HG03432 (cell line): ENCODE measurements at regions not wholly inside any gene's neighbourhood (a gene's known extent, or its start where the extent isn't known, plus 50 kb on each side); places are given as distances from the start of the nearest gene placed in this dataset.
"Not testable (repeated sequence)": the region's sequence is repeated elsewhere in the genome, so short reads cannot be mapped to it uniquely, and the experiment has no call there.

Experiments used
- ATAC-seq: cut with Tn5 transposase; IDR thresholded peaks from one replicate; pipeline ENCODE4 v1.9.1; 2021; ENCODE audit warnings: mild to moderate bottlenecking, moderate library complexity; ENCODE audit not compliant: unreplicated experiment

GRCh38 chr1:219560856-219561255, 52.0 kb downstream of the ZC3H11B start:
- no peak for ATAC-seq

DNA sequence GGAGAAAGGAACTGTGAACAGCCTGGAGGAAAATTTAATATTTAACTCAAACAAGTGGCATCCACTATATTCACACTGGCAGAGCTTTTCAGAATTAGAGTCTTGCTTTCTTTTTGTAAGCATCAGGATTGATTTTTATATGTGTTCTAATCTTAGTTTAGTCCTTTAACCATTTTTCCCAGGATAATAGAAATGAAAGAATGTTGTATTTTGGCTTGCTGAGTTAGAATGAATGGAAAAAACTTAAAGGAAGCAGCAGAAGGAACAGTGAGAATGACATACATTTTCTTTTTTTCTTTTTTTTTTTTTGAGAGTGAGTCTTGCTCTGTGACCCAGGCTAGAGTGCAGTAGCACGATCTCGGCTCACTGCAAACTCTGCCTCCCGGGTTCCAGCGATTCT, 53.0 kb downstream of the ZC3H11B start:
- no peak for ATAC-seq

GRCh38 chr1:219555806-219556205, 57.1 kb downstream of the ZC3H11B start:
- ATAC-seq, result no peak

DNA sequence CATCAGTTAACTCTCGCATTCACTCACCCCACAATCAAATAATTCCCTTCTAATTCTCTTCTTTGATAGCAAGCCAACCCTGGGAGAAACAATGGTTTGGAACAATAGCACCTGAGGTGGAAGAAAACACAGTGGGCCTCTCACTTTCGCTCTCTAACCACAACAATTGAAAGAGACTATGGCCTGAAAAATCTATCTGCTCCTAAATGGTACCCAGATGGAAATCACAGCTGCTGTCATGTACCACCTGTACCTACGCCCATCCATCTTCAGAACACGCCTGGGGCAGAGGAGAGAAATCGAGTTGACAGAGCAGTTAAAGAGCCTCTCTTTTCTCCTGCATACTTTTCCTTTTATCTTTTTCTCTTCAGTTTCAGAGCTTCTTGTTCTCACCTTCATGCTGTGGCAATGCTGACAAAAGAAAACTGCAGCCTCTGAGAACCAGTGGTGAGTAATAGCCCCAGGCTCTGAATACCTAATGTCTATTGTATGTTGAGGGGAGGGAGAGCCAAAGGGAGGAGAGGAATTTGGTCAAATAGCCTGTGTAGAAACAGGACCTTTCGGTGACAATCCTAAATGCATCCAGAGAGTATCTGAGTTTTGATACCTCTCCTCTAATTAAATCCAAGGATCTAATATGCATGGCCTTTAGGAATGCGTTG, 57.7 kb downstream of the ZC3H11B start:
- no peak for ATAC-seq

GRCh38 chr1:219553934-219554502, 58.9 kb downstream of the ZC3H11B start:
- no peak for ATAC-seq

- ATAC-seq, result no peak
Observed at GRCh38 chr1:219550201-219550600, 62.7 kb downstream of the ZC3H11B start.

- no peak for ATAC-seq
Observed at GRCh38 chr1:219549215-219549614, 63.7 kb downstream of the ZC3H11B start.

DNA sequence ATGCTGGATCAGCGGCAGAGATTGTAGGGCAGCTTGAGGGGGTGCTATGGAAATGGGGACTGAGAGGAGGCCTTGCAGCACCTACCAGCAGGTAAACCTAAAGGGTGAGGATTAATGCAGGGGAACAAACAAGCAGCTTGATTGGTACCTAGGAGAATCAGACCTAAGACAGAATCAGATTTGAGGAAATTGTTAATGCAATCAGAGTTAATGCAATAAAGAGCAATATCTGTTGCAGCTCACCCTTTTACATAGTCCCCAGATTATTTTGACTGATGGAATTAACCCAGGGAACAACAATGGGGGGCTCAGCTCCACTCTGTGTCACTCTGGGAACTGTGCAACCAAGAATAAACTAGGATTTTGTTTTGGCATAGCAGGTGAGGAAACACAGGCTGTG, 64.5 kb downstream of the ZC3H11B start:
- ATAC-seq, result no peak

DNA sequence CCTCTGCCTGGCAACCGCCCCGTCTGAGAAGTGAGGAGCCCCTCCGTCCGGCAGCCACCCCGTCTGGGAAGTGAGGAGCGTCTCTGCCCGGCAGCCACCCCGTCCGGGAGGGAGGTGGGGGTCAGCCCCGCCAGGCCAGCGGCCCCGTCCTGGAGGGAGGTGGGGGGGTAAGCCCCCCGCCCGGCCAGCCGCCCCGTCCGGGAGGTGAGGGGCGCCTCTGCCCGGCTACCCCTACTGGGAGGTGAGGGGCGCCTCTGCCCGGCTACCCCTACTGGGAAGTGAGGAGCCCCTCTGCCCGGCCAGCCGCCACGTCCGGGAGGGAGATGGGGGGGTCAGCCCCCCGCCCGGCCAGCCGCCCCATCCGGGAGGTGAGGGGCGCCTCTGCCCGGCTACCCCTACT, 67.1 kb downstream of the ZC3H11B start:
- ATAC-seq, result not testable (repeated sequence)

DNA sequence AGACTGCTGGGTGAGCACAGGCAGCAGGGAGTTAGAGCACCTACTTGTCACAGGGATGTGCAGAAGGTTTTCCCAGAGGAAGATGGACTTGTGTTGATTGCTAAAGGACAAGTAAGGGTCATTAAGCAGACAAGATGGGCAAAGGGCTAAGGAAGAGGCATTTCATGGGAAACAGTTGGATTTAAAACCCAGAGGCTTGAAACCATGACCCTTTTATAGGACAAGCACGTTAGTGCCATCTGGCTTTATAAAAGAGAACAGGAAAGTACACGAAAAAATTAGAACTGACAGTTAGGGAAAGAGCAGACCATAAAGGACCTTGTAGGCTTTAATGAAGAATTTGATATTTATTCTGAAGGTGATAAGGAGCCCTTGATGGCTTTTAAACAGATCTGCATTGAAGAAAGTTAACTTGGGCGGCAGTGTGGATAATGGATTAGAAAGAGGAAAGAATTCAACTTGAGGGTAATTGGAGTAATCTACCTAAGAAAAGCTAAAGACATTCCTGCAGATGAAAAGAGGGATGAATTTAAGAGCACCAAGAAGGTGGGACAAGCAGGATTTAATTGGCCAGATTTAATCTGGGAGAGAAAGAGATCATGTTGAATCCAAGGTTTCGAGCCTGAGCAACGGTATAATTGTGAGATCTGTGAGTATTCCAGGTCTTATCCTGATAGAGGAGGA, 68.6 kb downstream of the ZC3H11B start:
- no peak for ATAC-seq

GRCh38 chr1:219542828-219543518, 69.9 kb downstream of the ZC3H11B start:
- ATAC-seq, result no peak

DNA sequence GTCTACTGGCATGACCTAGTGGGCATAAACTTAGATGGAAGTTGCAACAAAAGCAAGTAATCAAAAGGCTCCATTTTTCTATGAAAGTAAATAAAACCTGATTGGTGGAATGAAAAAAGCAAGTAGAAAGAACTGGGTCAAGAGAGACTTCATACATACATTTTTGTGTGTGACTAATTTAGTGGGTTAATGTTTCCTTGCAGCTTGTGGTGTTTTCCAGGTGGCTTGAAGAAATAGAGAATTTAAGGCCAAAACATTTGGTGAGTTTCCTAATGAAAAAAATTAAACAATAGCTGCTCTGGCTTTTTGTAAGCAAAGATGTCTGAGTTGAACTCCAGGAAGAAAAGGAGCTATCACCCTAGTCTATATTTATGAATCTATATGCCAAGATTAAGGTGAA, 71.0 kb downstream of the ZC3H11B start:
- ATAC-seq, result no peak

GRCh38 chr1:219539645-219540254, 73.2 kb downstream of the ZC3H11B start:
- no peak for ATAC-seq

DNA sequence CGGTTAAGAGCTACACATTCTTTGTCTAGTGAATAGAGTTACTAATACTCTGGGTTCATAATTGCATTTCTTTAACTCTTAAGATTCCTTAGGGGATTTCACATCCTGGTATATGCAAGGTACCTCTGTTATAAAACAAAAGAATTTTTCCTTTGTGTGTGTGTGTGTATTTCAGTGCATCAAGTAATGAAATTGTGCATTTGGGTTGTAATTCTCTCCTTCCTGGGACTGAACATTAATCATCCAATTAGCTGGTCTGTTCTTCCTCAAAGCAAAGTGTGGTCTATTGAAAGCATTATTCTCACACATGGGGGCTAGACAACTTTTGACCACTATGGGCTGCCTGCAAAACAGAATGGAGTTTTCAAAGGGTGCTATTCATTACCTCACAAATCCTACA, 74.0 kb downstream of the ZC3H11B start:
- ATAC-seq, result no peak

DNA sequence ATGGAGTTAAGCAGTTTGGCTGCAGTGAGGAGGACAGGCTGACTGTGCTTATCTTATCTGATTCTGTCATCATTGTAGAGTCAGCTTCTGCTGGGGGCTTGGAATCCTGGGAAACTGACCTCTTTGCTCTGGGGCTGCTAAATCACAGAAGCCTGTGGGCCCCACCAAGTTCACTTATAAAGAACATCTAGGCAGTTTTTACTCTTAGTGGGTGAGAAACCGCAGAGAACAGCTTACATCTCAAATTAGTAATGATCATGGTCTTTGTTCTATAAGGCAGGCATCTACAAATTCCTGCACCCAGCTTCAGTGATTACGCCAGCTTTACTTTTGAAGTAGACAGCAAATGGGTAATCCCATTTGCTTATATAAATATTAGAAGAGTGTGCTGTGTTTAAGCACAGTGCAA, 75.7 kb downstream of the ZC3H11B start:
- ATAC-seq, result no peak

- ATAC-seq, result no peak
Observed at GRCh38 chr1:219536038-219536437, 76.9 kb downstream of the ZC3H11B start.

- no peak for ATAC-seq
Observed at GRCh38 chr1:219534991-219535390, 77.9 kb downstream of the ZC3H11B start.

DNA sequence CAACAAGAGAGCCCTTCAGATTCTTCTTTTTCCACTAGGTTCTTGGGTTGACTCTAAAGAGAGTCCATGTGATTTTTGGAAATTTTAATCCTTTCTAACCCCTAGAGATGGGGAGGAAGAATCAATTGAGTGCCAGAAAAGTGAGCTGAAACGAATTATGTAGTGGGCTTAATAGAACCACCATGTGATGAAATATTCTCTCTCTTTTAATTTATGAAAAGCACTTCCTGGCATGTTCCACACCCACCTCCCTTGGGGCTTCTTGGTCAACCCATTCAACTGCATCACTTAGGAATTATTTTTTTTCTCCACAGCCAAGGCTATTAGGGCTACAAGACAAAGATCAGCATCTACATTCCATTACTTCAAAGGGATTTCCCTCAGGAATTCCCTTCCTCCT, 79.6 kb downstream of the ZC3H11B start:
- ATAC-seq, result no peak

DNA sequence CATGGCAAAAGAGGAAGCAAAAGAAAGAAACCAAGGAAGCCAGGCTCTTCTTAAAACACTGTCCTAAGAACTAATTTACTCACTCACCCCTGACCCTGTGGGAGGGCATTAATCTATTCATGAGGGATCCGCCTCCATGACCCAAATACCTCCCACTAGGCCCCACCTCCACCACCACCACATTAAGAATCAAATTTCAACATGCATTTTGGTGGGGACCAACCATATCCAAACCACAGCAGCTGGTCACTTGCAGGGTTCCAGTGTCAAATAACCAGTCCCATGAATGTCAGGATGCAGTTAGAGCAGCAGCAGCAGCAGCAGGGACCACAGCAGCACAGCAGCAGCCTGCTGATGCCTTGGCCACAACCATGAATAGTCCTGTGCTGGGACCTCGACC, 83.8 kb downstream of the ZC3H11B start:
- no peak for ATAC-seq

DNA sequence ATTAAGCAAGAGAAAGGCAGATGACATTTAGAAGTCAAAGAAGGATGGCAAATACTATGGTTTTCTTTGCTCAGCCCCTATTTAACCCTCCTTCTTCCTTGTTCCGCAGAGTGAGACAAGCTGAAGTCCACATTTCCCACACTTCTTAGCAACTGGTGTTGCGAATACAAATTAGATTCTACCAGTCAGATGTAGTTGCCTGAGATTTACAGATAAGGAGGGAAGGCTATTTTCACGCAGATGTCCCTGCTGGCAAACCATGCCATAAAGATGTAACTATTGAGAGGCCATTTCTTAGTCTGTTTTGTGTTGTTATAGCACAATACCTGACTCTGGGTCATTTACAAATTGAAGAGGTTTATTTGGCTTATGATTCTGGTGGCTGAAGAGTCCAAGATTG, 84.3 kb downstream of the ZC3H11B start:
- no peak for ATAC-seq

DNA sequence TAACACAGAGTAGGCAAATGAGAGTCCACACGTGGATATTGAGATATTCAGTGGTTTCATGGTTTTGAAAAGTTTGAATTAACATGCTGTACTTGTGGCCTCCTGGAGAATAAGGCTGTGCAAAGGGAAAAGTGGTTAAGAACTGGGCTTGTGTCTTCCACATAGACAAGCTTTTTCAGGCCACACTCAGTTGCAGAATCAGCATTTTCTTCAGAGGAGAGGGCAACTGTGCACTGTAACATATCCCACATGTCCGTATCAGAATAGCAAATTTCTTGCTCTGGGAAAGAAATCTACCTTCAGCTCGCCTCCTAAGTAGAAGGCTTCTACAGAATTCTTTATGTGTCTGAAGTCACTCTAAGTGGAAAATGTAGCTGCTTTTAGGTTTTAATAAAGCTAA, 84.9 kb downstream of the ZC3H11B start:
- ATAC-seq, result no peak
